ENCODE measurements at regions not wholly inside any gene's neighbourhood (a gene's known extent, or its start where the extent isn't known, plus 50 kb on each side); places are given as distances from the start of the nearest gene placed in this dataset.
"Not testable (repeated sequence)": the region's sequence is repeated elsewhere in the genome, so short reads cannot be mapped to it uniquely, and the experiment has no call there.

- no peak for TF ChIP-seq CTCF (IDR thresholded peaks at IDR 0.05)
- no peak for DNase-seq (ENCODE audit: low spot score in 2 of 2)
- Histone ChIP-seq H3K4me3 (no peak overlapping the region), H3K4me1 (no peaks in the 10 kb centered on the region), H3K27me3 (no peaks in the 10 kb centered on the region), H3K36me3 (no peaks in the 10 kb centered on the region), H3K27ac (no peak overlapping the region), H3K9me3 (no peaks in the 10 kb centered on the region)
- intact Hi-C loops (cut with DNase I) = no loop called here
Measured at GRCh38 chr14:21866479-21866878, 192.9 kb upstream of the OR4E1 start.

DNA sequence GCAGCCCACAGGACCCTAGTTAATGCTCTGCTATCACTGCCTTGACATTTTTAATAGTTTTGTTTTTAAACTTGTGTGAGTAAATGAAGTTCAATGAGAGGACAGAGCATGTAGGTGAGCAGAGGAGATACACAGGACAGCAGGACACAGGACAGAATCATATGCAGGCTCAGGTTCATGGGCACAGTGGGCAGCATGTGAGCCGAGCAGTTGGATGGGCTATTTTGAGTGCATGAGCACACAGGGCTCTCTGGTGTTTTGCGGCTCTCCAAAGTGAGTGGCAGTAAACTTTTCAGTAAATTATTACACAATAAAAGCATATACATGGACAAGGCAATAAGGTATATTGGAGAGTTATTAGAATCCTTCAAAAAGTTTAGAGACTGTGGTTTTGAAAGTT lies 189.7 kb upstream of the OR4E1 start:
- no peaks in the 10 kb centered on the region for H3K36me3 ChIP-seq
- no peak overlapping the region for H3K27ac ChIP-seq
- no peak for TF ChIP-seq CTCF (IDR thresholded peaks at IDR 0.05)
- H3K4me3 ChIP-seq = no peak overlapping the region
- no peaks in the 10 kb centered on the region for H3K4me1 ChIP-seq
- H3K9me3 ChIP-seq = no peaks in the 10 kb centered on the region
- no peaks in the 10 kb centered on the region for H3K27me3 ChIP-seq
- intact Hi-C loops (cut with DNase I) = no loop called here
- DNase-seq (ENCODE audit: low spot score in 2 of 2) = no peak

DNA sequence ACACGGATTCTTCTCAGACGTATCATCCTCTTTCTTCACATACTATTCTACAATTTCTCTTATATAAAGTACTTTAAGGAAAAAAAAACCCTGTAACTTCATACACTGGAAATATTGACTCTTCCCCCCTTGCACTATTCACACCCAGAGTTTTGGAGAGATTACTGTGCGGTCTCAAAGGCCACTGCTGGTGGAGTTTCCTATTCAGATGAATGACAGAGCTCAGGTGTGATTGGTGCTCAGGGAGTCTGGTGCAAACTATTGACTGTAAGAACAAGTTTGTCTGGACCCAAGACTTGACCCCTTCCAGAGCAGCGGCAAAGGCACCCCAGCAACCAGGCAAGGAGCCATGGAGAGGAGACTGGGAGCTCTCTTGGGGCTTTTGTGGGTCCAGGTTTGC lies 187.5 kb upstream of the OR4E1 start:
- no peaks in the 10 kb centered on the region for H3K4me1 ChIP-seq
- intact Hi-C loops (cut with DNase I) = no loop called here
- H3K27ac ChIP-seq = no peak overlapping the region
- DNase-seq (ENCODE audit: low spot score in 2 of 2) = no peak
- no peaks in the 10 kb centered on the region for H3K36me3 ChIP-seq
- no peak overlapping the region for H3K4me3 ChIP-seq
- no peak for TF ChIP-seq CTCF (IDR thresholded peaks at IDR 0.05)
- no peaks in the 10 kb centered on the region for H3K9me3 ChIP-seq
- no peaks in the 10 kb centered on the region for H3K27me3 ChIP-seq

GRCh38 chr14:21860172-21860571 lies 186.6 kb upstream of the OR4E1 start:
- DNase-seq (ENCODE audit: low spot score in 2 of 2) = no peak
- no peak for TF ChIP-seq CTCF (IDR thresholded peaks at IDR 0.05)
- intact Hi-C loops (cut with DNase I) = no loop called here
- no peak overlapping the region for H3K4me3 ChIP-seq
- H3K27ac ChIP-seq = no peak overlapping the region
- H3K36me3 ChIP-seq = no peaks in the 10 kb centered on the region
- no peaks in the 10 kb centered on the region for H3K27me3 ChIP-seq
- H3K9me3 ChIP-seq = no peaks in the 10 kb centered on the region
- H3K4me1 ChIP-seq = no peaks in the 10 kb centered on the region

DNA sequence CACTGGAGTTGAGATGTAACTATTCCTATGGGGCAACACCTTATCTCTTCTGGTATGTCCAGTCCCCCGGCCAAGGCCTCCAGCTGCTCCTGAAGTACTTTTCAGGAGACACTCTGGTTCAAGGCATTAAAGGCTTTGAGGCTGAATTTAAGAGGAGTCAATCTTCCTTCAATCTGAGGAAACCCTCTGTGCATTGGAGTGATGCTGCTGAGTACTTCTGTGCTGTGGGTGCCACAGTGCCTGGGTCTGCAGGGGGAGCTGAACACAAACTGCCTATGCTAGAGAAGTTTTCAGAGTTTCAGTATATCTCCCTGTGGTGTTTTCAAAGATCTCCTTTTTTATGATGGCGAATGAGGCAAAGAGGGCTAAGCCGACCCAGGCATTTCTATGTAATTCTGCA lies 179.2 kb upstream of the OR4E1 start:
- H3K9me3 ChIP-seq = no peaks in the 10 kb centered on the region
- H3K4me1 ChIP-seq = no peaks in the 10 kb centered on the region
- no peak overlapping the region for H3K4me3 ChIP-seq
- no peaks in the 10 kb centered on the region for H3K27me3 ChIP-seq
- DNase-seq (ENCODE audit: low spot score in 2 of 2) = no peak
- H3K36me3 ChIP-seq = no peaks in the 10 kb centered on the region
- TF ChIP-seq CTCF (IDR thresholded peaks at IDR 0.05) = no peak
- intact Hi-C loops (cut with DNase I) = no loop called here
- no peak overlapping the region for H3K27ac ChIP-seq

GRCh38 chr14:21852061-21852664 lies 178.5 kb upstream of the OR4E1 start:
- intact Hi-C loops (cut with DNase I) = no loop called here
- no peaks in the 10 kb centered on the region for H3K9me3 ChIP-seq
- no peak overlapping the region for H3K4me3 ChIP-seq
- H3K27ac ChIP-seq = no peak overlapping the region
- no peak for DNase-seq (ENCODE audit: low spot score in 2 of 2)
- H3K4me1 ChIP-seq = no peaks in the 10 kb centered on the region
- H3K27me3 ChIP-seq = no peaks in the 10 kb centered on the region
- H3K36me3 ChIP-seq = no peaks in the 10 kb centered on the region
- peak in 2 of 3 experiments; percentile 11 to 44 for TF ChIP-seq CTCF (IDR thresholded peaks at IDR 0.05)

DNA sequence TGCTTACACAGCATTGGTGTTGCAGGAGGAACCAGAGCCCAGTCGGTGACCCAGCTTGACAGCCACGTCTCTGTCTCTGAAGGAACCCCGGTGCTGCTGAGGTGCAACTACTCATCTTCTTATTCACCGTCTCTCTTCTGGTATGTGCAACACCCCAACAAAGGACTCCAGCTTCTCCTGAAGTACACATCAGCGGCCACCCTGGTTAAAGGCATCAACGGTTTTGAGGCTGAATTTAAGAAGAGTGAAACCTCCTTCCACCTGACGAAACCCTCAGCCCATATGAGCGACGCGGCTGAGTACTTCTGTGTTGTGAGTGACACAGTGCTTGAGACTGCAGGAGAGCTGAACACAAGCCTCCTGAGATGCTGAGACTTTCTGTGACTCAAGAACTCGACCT lies 173.3 kb upstream of the OR4E1 start:
- H3K36me3 ChIP-seq; DNase-seq (ENCODE audit: low spot score in 2 of 2); H3K27me3 ChIP-seq; H3K27ac ChIP-seq; intact Hi-C loops (cut with DNase I); H3K4me1 ChIP-seq; H3K4me3 ChIP-seq; H3K9me3 ChIP-seq: not testable (repeated sequence)

Measured in ascending aorta (tissue), 2 donors.